Forelimb muscle (tissue), 1 donor: ENCODE measurements at regions not wholly inside any gene's neighbourhood (a gene's known extent, or its start where the extent isn't known, plus 50 kb on each side); places are given as distances from the start of the nearest gene placed in this dataset.
"Not testable (repeated sequence)": the region's sequence is repeated elsewhere in the genome, so short reads cannot be mapped to it uniquely, and the experiment has no call there.

Experiments used
- DNase-seq: peaks from one replicate; pipeline ENCODE4 v3.0.0-alpha.2; 2013; ENCODE audit warnings: low read depth

- DNase-seq, result no peak
Measured at GRCh38 chr1:245031041-245031440, 123.7 kb upstream of the KIF26B start.

GRCh38 chr1:245026247-245026646 is 128.5 kb upstream of the KIF26B start:
- no peak for DNase-seq

- no peak for DNase-seq
Measured at GRCh38 chr1:245025525-245025924, 129.3 kb upstream of the KIF26B start.

GRCh38 chr1:245023222-245023621 is 131.6 kb upstream of the KIF26B start:
- DNase-seq, result no peak

- DNase-seq, result no peak
Measured at GRCh38 chr1:245019910-245020486, 134.8 kb upstream of the KIF26B start.

- DNase-seq, result no peak
Measured at GRCh38 chr1:245016700-245017099, 138.1 kb upstream of the KIF26B start.

GRCh38 chr1:245015031-245015430 is 139.8 kb upstream of the KIF26B start:
- no peak for DNase-seq

- no peak for DNase-seq
Measured at GRCh38 chr1:245014247-245015029, 140.3 kb upstream of the KIF26B start.

- no peak for DNase-seq
Measured at GRCh38 chr1:245010018-245010614, 144.7 kb upstream of the KIF26B start.

GRCh38 chr1:245008761-245009160 is 144.4 kb upstream of the HNRNPU start:
- DNase-seq, result no peak

- DNase-seq, result no peak
Measured at GRCh38 chr1:245007852-245008251, 143.5 kb upstream of the HNRNPU start.

- no peak for DNase-seq
Measured at GRCh38 chr1:245003246-245003645, 138.9 kb upstream of the HNRNPU start.

GRCh38 chr1:245001252-245001651 is 136.9 kb upstream of the HNRNPU start:
- no peak for DNase-seq

GRCh38 chr1:245000872-245001188 is 136.5 kb upstream of the HNRNPU start:
- DNase-seq, result no peak

GRCh38 chr1:244999644-245000043 is 135.3 kb upstream of the HNRNPU start:
- DNase-seq, result not testable (repeated sequence)

GRCh38 chr1:244998717-244999346 is 134.5 kb upstream of the HNRNPU start:
- DNase-seq, result no peak

GRCh38 chr1:244995602-244996400 is 131.5 kb upstream of the HNRNPU start:
- no peak for DNase-seq

- no peak for DNase-seq
Measured at GRCh38 chr1:244992833-244993232, 128.5 kb upstream of the HNRNPU start.

- DNase-seq, result no peak
Measured at GRCh38 chr1:244989813-244990212, 125.5 kb upstream of the HNRNPU start.

GRCh38 chr1:244988521-244988920 is 124.2 kb upstream of the HNRNPU start:
- no peak for DNase-seq

GRCh38 chr1:244980605-244981004 is 116.3 kb upstream of the HNRNPU start:
- no peak for DNase-seq

GRCh38 chr1:244974550-244974949 is 110.2 kb upstream of the HNRNPU start:
- no peak for DNase-seq
